ENCODE measurements at regions not wholly inside any gene's neighbourhood (a gene's known extent, or its start where the extent isn't known, plus 50 kb on each side); places are given as distances from the start of the nearest gene placed in this dataset.

GRCh38 chr7:8906396-8907075 is 473.1 kb downstream of the NXPH1 start:
- TF ChIP-seq, protein P1, sequence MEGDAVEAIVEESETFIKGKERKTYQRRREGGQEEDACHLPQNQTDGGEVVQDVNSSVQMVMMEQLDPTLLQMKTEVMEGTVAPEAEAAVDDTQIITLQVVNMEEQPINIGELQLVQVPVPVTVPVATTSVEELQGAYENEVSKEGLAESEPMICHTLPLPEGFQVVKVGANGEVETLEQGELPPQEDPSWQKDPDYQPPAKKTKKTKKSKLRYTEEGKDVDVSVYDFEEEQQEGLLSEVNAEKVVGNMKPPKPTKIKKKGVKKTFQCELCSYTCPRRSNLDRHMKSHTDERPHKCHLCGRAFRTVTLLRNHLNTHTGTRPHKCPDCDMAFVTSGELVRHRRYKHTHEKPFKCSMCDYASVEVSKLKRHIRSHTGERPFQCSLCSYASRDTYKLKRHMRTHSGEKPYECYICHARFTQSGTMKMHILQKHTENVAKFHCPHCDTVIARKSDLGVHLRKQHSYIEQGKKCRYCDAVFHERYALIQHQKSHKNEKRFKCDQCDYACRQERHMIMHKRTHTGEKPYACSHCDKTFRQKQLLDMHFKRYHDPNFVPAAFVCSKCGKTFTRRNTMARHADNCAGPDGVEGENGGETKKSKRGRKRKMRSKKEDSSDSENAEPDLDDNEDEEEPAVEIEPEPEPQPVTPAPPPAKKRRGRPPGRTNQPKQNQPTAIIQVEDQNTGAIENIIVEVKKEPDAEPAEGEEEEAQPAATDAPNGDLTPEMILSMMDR (conservative IDR thresholded peaks at IDR 0.05) = no peak
- no peak for TF ChIP-seq EZH2 (IDR thresholded peaks at IDR 0.05; ENCODE audit: low read depth)
